ENCODE measurements at regions not wholly inside any gene's neighbourhood (a gene's known extent, or its start where the extent isn't known, plus 50 kb on each side); places are given as distances from the start of the nearest gene placed in this dataset.

- 33 to 39% methylated on average over 2 of the region's 2 CpGs for WGBS, 2 donors
- no peak for DNase-seq (ENCODE audit: low spot score in 2 of 2)
- TF ChIP-seq CTCF (IDR thresholded peaks at IDR 0.05): no peak
- TF ChIP-seq POLR2A (IDR thresholded peaks at IDR 0.05): no peak
- intact Hi-C loops (cut with DNase I; ENCODE audit: low total_unique reads): no loop called here
- no peak overlapping the region for H3K4me3 ChIP-seq (ENCODE audit: low read depth, poor library complexity, severe bottlenecking)
Observed at GRCh38 chr7:32378988-32379387, 111.2 kb downstream of the LSM5 start.

- TF ChIP-seq POLR2A (IDR thresholded peaks at IDR 0.05) (no peak), CTCF (IDR thresholded peaks at IDR 0.05) (no peak)
- no peak overlapping the region for H3K4me3 ChIP-seq (ENCODE audit: low read depth, poor library complexity, severe bottlenecking)
- 92 to 95% methylated on average over 4 of the region's 4 CpGs for WGBS, 2 donors
- intact Hi-C loops (cut with DNase I; ENCODE audit: low total_unique reads): loop anchor here (5.0 kb wide), 1 partner anchor 147 kb away; no protein-coding TSS in a partner anchor
- no peak for DNase-seq (ENCODE audit: low spot score in 2 of 2)
Observed at GRCh38 chr7:32364581-32364980, 125.6 kb downstream of the LSM5 start.

- TF ChIP-seq CTCF (IDR thresholded peaks at IDR 0.05) (no peak), POLR2A (IDR thresholded peaks at IDR 0.05) (no peak)
- WGBS, 2 donors: 85 to 88% methylated on average over 5 of the region's 5 CpGs
- intact Hi-C loops (cut with DNase I; ENCODE audit: low total_unique reads): loop anchor here (5.0 kb wide), 1 partner anchor 143 kb away; no protein-coding TSS in a partner anchor
- H3K4me3 ChIP-seq (ENCODE audit: low read depth, poor library complexity, severe bottlenecking): no peak overlapping the region
- DNase-seq (ENCODE audit: low spot score in 2 of 2): no peak
Observed at GRCh38 chr7:32360127-32360526, 130.1 kb downstream of the LSM5 start.

GRCh38 chr7:32357535-32358277, 132.5 kb downstream of the LSM5 start:
- no peak for DNase-seq (ENCODE audit: low spot score in 2 of 2)
- intact Hi-C loops (cut with DNase I; ENCODE audit: low total_unique reads): no loop called here
- H3K4me3 ChIP-seq (ENCODE audit: low read depth, poor library complexity, severe bottlenecking): no peak overlapping the region
- 44% methylated on average over 8 of the region's 8 CpGs for WGBS, 2 donors
- no peak for TF ChIP-seq CTCF (IDR thresholded peaks at IDR 0.05)
- TF ChIP-seq POLR2A (IDR thresholded peaks at IDR 0.05): no peak

GRCh38 chr7:32347244-32347828, 142.8 kb downstream of the LSM5 start:
- intact Hi-C loops (cut with DNase I; ENCODE audit: low total_unique reads): no loop called here
- 73 to 83% methylated on average over 2 of the region's 2 CpGs for WGBS, 2 donors
- no peak for DNase-seq (ENCODE audit: low spot score in 2 of 2)
- no peak overlapping the region for H3K4me3 ChIP-seq (ENCODE audit: low read depth, poor library complexity, severe bottlenecking)
- TF ChIP-seq POLR2A (IDR thresholded peaks at IDR 0.05) (no peak), CTCF (IDR thresholded peaks at IDR 0.05) (no peak)

Data from lower leg skin (tissue), 4 donors.